C4-2B (cell line): ENCODE measurements at regions not wholly inside any gene's neighbourhood (a gene's known extent, or its start where the extent isn't known, plus 50 kb on each side); places are given as distances from the start of the nearest gene placed in this dataset.

Experiments
- H3K27ac ChIP-seq: fragments of 450-650 bp; 2 replicates; pipeline ENCODE4 v1.5.1; 2017
- CTCF ChIP-seq: fragments of 450-650 bp; conservative IDR thresholded peaks from 2 replicates; pipeline ENCODE4 v1.5.1; 2017; ENCODE audit warnings: mild to moderate bottlenecking
- ZFX ChIP-seq: fragments of 450-650 bp; IDR thresholded peaks from 2 replicates; pipeline ENCODE4 v1.6.1; 2017

GRCh38 chr2:128444121-128444771 is 125.6 kb upstream of the HS6ST1 start:
- no peak for TF ChIP-seq ZFX
- H3K27ac ChIP-seq = peak overlapping the region; percentile 89

- H3K27ac ChIP-seq = peak overlapping the region; percentile 89; the same call in 1 of the 2 replicates
Observed at GRCh38 chr2:128444816-128445522, 126.3 kb upstream of the HS6ST1 start.

GRCh38 chr2:128445523-128445900 is 126.8 kb upstream of the HS6ST1 start:
- H3K27ac ChIP-seq = no peak overlapping the region
- TF ChIP-seq CTCF = no peak

More at GRCh38 chr2:128444816-128445522, 126.3 kb upstream of the HS6ST1 start:
- TF ChIP-seq CTCF = no peak
- no peak for TF ChIP-seq ZFX

- H3K27ac ChIP-seq = no peak overlapping the region
- TF ChIP-seq ZFX (no peak), CTCF (no peak)
Observed at GRCh38 chr2:128446049-128446873, 127.6 kb upstream of the HS6ST1 start.

- H3K27ac ChIP-seq = no peak overlapping the region
- no peak for TF ChIP-seq ZFX
- no peak for TF ChIP-seq CTCF
Observed at GRCh38 chr2:128446874-128447537, 128.3 kb upstream of the HS6ST1 start.

GRCh38 chr2:128447538-128447995 is 128.9 kb upstream of the HS6ST1 start:
- H3K27ac ChIP-seq = no peak overlapping the region

More at GRCh38 chr2:128447538-128447995, 128.9 kb upstream of the HS6ST1 start:
- no peak for TF ChIP-seq CTCF
- TF ChIP-seq ZFX = no peak
